Hepatocyte (in vitro differentiated cells): ENCODE measurements at regions not wholly inside any gene's neighbourhood (a gene's known extent, or its start where the extent isn't known, plus 50 kb on each side); places are given as distances from the start of the nearest gene placed in this dataset.

Source experiments
- CTCF ChIP-seq: fragments of 200-600 bp; sonication (generic); IDR thresholded peaks from 2 replicates; pipeline ENCODE4 v1.5.1; 2016; ENCODE audit warnings: antibody characterized with exemption, mild to moderate bottlenecking; ENCODE audit not compliant: poor library complexity
- EZH2phosphoT487 ChIP-seq: fragments of 200-600 bp; sonication (generic); IDR thresholded peaks from one replicate; pipeline ENCODE4 v1.6.1; 2018; ENCODE audit warnings: antibody characterized with exemption, mild to moderate bottlenecking, low read depth, moderate library complexity; ENCODE audit not compliant: unreplicated experiment, severe bottlenecking

GRCh38 chr15:58283302-58283701 is 145.1 kb downstream of the AQP9 start:
- no peak for TF ChIP-seq CTCF
- no peak for TF ChIP-seq EZH2phosphoT487
